ENCODE measurements at regions not wholly inside any gene's neighbourhood (a gene's known extent, or its start where the extent isn't known, plus 50 kb on each side); places are given as distances from the start of the nearest gene placed in this dataset.

DNA sequence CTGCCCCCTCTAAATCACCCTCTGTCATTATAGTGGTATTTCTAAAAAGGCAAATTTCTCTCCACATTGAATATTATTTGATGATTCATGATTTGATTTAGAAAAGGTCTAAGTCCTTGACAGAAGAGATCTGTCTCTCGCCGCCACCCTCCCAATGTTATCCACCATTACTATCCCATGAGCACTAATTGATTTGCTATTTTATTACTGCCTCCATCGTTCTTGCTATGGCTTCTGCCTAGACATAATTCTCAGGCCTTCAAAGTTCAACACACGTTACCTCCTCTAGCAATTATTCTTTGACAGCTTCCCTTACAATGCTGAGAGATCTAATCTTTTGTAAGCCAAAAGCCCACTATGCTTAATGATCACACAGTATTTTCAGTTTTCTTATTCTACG, 507.0 kb upstream of the CHAC2 start:
- H3K9me2 ChIP-seq (ENCODE audit: insufficient read depth) = peaks cover 4% of the 10 kb centered on the region; the same call in 1 of the 2 replicates
- H3K4me1 ChIP-seq (replicated peaks; ENCODE audit: insufficient read depth) = no peaks in the 10 kb centered on the region
- TF ChIP-seq CTCF (conservative IDR thresholded peaks at IDR 0.05) (no peak), EZH2 (IDR thresholded peaks at IDR 0.05; ENCODE audit: low read depth) (no peak)
- H4K20me1 ChIP-seq (ENCODE audit: insufficient read depth) = no peaks in the 10 kb centered on the region
- H3K79me2 ChIP-seq (ENCODE audit: low read depth) = no peaks in the 10 kb centered on the region
- H3K36me3 ChIP-seq (ENCODE audit: low read depth) = no peaks in the 10 kb centered on the region
- no peak overlapping the region for H2AFZ ChIP-seq
- no peaks in the 10 kb centered on the region for H3K9me3 ChIP-seq (ENCODE audit: insufficient read depth, low read depth)
- H3K4me3 ChIP-seq = no peak overlapping the region
- no peak for DNase-seq
- H3F3A ChIP-seq (ENCODE audit: insufficient read depth, low read depth) = no peaks in the 10 kb centered on the region
- ChIA-PET CTCF (no interaction called here), POLR2A (ENCODE audit: unreplicated experiment) (no interaction called here)
- no peak overlapping the region for H3K4me2 ChIP-seq
- H3K27me3 ChIP-seq (ENCODE audit: insufficient read depth, low read depth) = no peaks in the 10 kb centered on the region
- no TSS peak for BruUV-seq (replicated peaks)
- H3K27ac ChIP-seq = no peak overlapping the region
- intact Hi-C loops (cut with micrococcal nuclease; ENCODE audit: unreplicated experiment) = no loop called here

DNA sequence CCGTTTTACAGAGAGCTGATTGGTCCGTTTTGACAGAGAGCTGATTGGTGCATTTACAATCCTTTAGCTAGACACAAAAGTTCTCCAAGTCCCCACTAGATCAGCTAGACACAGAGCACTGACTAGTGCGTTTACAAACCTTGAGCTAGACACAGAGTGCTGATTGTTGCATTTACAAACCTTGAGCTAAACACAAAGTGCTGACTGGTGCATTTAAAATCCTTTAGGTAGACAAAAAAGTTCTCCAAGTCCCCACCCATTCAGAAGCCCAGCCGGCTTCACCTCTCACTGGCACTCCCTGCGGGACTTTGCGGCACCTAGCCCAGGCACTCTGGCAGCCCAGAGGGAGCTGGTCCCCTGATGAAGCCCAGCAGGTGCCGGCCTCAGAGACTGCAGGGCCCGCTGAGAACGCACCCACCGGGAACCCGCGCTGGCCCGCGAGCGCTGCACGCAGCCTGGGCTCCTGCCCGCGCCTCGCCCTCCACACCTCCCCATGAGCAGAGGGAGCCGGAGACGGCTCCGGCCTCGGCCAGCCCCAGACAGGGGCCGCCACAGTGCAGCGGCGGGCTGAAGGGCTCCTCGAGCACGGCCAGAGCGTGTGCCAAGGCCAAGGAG, 508.1 kb upstream of the CHAC2 start:
- CTCF ChIA-PET = no interaction called here
- Histone ChIP-seq H3K79me2 (ENCODE audit: low read depth) (no peaks in the 10 kb centered on the region), H3F3A (ENCODE audit: insufficient read depth, low read depth) (no peaks in the 10 kb centered on the region), H3K27ac (no peak overlapping the region), H3K9me3 (ENCODE audit: insufficient read depth, low read depth) (no peaks in the 10 kb centered on the region), H3K36me3 (ENCODE audit: low read depth) (no peaks in the 10 kb centered on the region), H3K4me2 (no peak overlapping the region), H4K20me1 (ENCODE audit: insufficient read depth) (0 out of 2 replicates have a peak, but pooled peaks cover 3% of the 10 kb centered on the region), H3K27me3 (ENCODE audit: insufficient read depth, low read depth) (no peaks in the 10 kb centered on the region), H2AFZ (no peak overlapping the region), H3K4me3 (no peak overlapping the region), H3K9me2 (ENCODE audit: insufficient read depth) (no peaks in the 10 kb centered on the region), H3K4me1 (replicated peaks; ENCODE audit: insufficient read depth) (no peaks in the 10 kb centered on the region)
- intact Hi-C loops (cut with micrococcal nuclease; ENCODE audit: unreplicated experiment) = no loop called here
- POLR2A ChIA-PET (ENCODE audit: unreplicated experiment) = no interaction called here
- no peak for DNase-seq
- TF ChIP-seq EZH2 (IDR thresholded peaks at IDR 0.05; ENCODE audit: low read depth) = no peak
- TF ChIP-seq CTCF (conservative IDR thresholded peaks at IDR 0.05) = no peak
- no TSS peak for BruUV-seq (replicated peaks)

- Histone ChIP-seq H3K9me2 (ENCODE audit: insufficient read depth) (no peaks in the 10 kb centered on the region), H3F3A (ENCODE audit: insufficient read depth, low read depth) (no peaks in the 10 kb centered on the region), H3K4me3 (no peak overlapping the region), H3K79me2 (ENCODE audit: low read depth) (no peaks in the 10 kb centered on the region), H3K27me3 (ENCODE audit: insufficient read depth, low read depth) (no peaks in the 10 kb centered on the region), H3K4me2 (no peak overlapping the region), H4K20me1 (ENCODE audit: insufficient read depth) (0 out of 2 replicates have a peak, but pooled peaks cover 3% of the 10 kb centered on the region), H3K27ac (no peak overlapping the region), H3K36me3 (ENCODE audit: low read depth) (no peaks in the 10 kb centered on the region), H3K4me1 (replicated peaks; ENCODE audit: insufficient read depth) (peaks cover 5% of the 10 kb centered on the region), H2AFZ (no peak overlapping the region), H3K9me3 (ENCODE audit: insufficient read depth, low read depth) (no peaks in the 10 kb centered on the region)
- intact Hi-C loops (cut with micrococcal nuclease; ENCODE audit: unreplicated experiment) = no loop called here
- BruUV-seq (replicated peaks) = no TSS peak
- CTCF ChIA-PET = no interaction called here
- POLR2A ChIA-PET (ENCODE audit: unreplicated experiment) = no interaction called here
- no peak for DNase-seq
- TF ChIP-seq EZH2 (IDR thresholded peaks at IDR 0.05; ENCODE audit: low read depth) (no peak), CTCF (conservative IDR thresholded peaks at IDR 0.05) (no peak)
Measured at GRCh38 chr2:53257287-53257686, 510.3 kb upstream of the CHAC2 start.

Measured in PC-9 (cell line).